HG03521 (cell line): ENCODE measurements at regions not wholly inside any gene's neighbourhood (a gene's known extent, or its start where the extent isn't known, plus 50 kb on each side); places are given as distances from the start of the nearest gene placed in this dataset.

Experiments
- ATAC-seq: cut with Tn5 transposase; IDR thresholded peaks from one replicate; pipeline ENCODE4 v1.9.1; 2021; ENCODE audit warnings: mild to moderate bottlenecking, moderate library complexity; ENCODE audit not compliant: unreplicated experiment

GRCh38 chr22:47778160-47778658, 1015.8 kb downstream of the TBC1D22A start:
- no peak for ATAC-seq

- no peak for ATAC-seq
Measured at GRCh38 chr22:47777426-47777825, 1015.0 kb downstream of the TBC1D22A start.

- ATAC-seq, result no peak
Measured at GRCh38 chr22:47776329-47776728, 1013.9 kb downstream of the TBC1D22A start.

GRCh38 chr22:47775686-47776085, 1013.2 kb downstream of the TBC1D22A start:
- ATAC-seq, result no peak

GRCh38 chr22:47775191-47775590, 1012.7 kb downstream of the TBC1D22A start:
- ATAC-seq, result no peak

GRCh38 chr22:47773635-47774034, 1011.2 kb downstream of the TBC1D22A start:
- ATAC-seq, result no peak

GRCh38 chr22:47772864-47773263, 1010.4 kb downstream of the TBC1D22A start:
- no peak for ATAC-seq

- ATAC-seq, result no peak
Measured at GRCh38 chr22:47769652-47770051, 1007.2 kb downstream of the TBC1D22A start.

GRCh38 chr22:47768027-47768426, 1005.6 kb downstream of the TBC1D22A start:
- ATAC-seq, result no peak

GRCh38 chr22:47767403-47767802, 1005.0 kb downstream of the TBC1D22A start:
- no peak for ATAC-seq

GRCh38 chr22:47765757-47766156, 1003.3 kb downstream of the TBC1D22A start:
- no peak for ATAC-seq

GRCh38 chr22:47762141-47762540, 999.7 kb downstream of the TBC1D22A start:
- ATAC-seq, result no peak

- no peak for ATAC-seq
Measured at GRCh38 chr22:47759909-47760308, 997.5 kb downstream of the TBC1D22A start.

GRCh38 chr22:47757741-47758140, 995.3 kb downstream of the TBC1D22A start:
- ATAC-seq, result no peak

- no peak for ATAC-seq
Measured at GRCh38 chr22:47750086-47750485, 987.6 kb downstream of the TBC1D22A start.

GRCh38 chr22:47748957-47749356, 986.5 kb downstream of the TBC1D22A start:
- ATAC-seq, result no peak

- no peak for ATAC-seq
Measured at GRCh38 chr22:47748271-47748670, 985.8 kb downstream of the TBC1D22A start.

GRCh38 chr22:47740109-47740805, 977.8 kb downstream of the TBC1D22A start:
- no peak for ATAC-seq

- no peak for ATAC-seq
Measured at GRCh38 chr22:47739291-47740015, 977.0 kb downstream of the TBC1D22A start.

GRCh38 chr22:47738472-47739013, 976.1 kb downstream of the TBC1D22A start:
- ATAC-seq, result no peak

GRCh38 chr22:47736186-47737034, 974.0 kb downstream of the TBC1D22A start:
- no peak for ATAC-seq
